ENCODE measurements at regions not wholly inside any gene's neighbourhood (a gene's known extent, or its start where the extent isn't known, plus 50 kb on each side); places are given as distances from the start of the nearest gene placed in this dataset.

- DNase-seq (ENCODE audit: low spot score, unreplicated experiment) = no peak
- Mint-ChIP-seq H3K9me3 (ENCODE audit: low read depth) (no peaks in the 10 kb centered on the region), H3K27me3 (no peaks in the 10 kb centered on the region), H3K4me1 (ENCODE audit: low read depth) (peaks cover 5% of the 10 kb centered on the region), H3K36me3 (ENCODE audit: insufficient read depth) (no peaks in the 10 kb centered on the region), H3K4me3 (ENCODE audit: low read depth) (no peak overlapping the region), H3K27ac (no peak overlapping the region)
- no peak for TF ChIP-seq CTCF (IDR thresholded peaks at IDR 0.05; ENCODE audit: unreplicated experiment)
Observed at GRCh38 chr2:221285148-221285547, 287.0 kb downstream of the EPHA4 start.

- Mint-ChIP-seq H3K27me3 (no peaks in the 10 kb centered on the region), H3K27ac (no peak overlapping the region), H3K4me1 (ENCODE audit: low read depth) (peaks cover 5% of the 10 kb centered on the region), H3K9me3 (ENCODE audit: low read depth) (no peaks in the 10 kb centered on the region), H3K4me3 (ENCODE audit: low read depth) (no peak overlapping the region), H3K36me3 (ENCODE audit: insufficient read depth) (no peaks in the 10 kb centered on the region)
- TF ChIP-seq CTCF (IDR thresholded peaks at IDR 0.05; ENCODE audit: unreplicated experiment) = no peak
- DNase-seq (ENCODE audit: low spot score, unreplicated experiment) = no peak
Observed at GRCh38 chr2:221286406-221286805, 285.7 kb downstream of the EPHA4 start.

- Mint-ChIP-seq H3K36me3 (ENCODE audit: insufficient read depth) (no peaks in the 10 kb centered on the region), H3K9me3 (ENCODE audit: low read depth) (no peaks in the 10 kb centered on the region), H3K4me1 (ENCODE audit: low read depth) (peaks cover 5% of the 10 kb centered on the region), H3K27me3 (no peaks in the 10 kb centered on the region), H3K27ac (no peak overlapping the region), H3K4me3 (ENCODE audit: low read depth) (no peak overlapping the region)
- TF ChIP-seq CTCF (IDR thresholded peaks at IDR 0.05; ENCODE audit: unreplicated experiment) = no peak
- no peak for DNase-seq (ENCODE audit: low spot score, unreplicated experiment)
Observed at GRCh38 chr2:221289389-221289788, 282.7 kb downstream of the EPHA4 start.

- TF ChIP-seq CTCF (IDR thresholded peaks at IDR 0.05; ENCODE audit: unreplicated experiment) = no peak
- H3K27ac Mint-ChIP-seq = no peak overlapping the region
Observed at GRCh38 chr2:221289846-221290245, 282.3 kb downstream of the EPHA4 start.

GRCh38 chr2:221293949-221294742 lies 278.0 kb downstream of the EPHA4 start:
- no peaks in the 10 kb centered on the region for H3K9me3 Mint-ChIP-seq (ENCODE audit: low read depth)
- peaks cover 13% of the 10 kb centered on the region for H3K27me3 Mint-ChIP-seq
- H3K4me3 Mint-ChIP-seq (ENCODE audit: low read depth) = no peak overlapping the region
- peaks cover 15% of the 10 kb centered on the region for H3K4me1 Mint-ChIP-seq (ENCODE audit: low read depth)
- no peaks in the 10 kb centered on the region for H3K36me3 Mint-ChIP-seq (ENCODE audit: insufficient read depth)
- DNase-seq (ENCODE audit: low spot score, unreplicated experiment) = no peak
- TF ChIP-seq CTCF (IDR thresholded peaks at IDR 0.05; ENCODE audit: unreplicated experiment) = no peak
- no peak overlapping the region for H3K27ac Mint-ChIP-seq

More at GRCh38 chr2:221289846-221290245, 282.3 kb downstream of the EPHA4 start:
- Mint-ChIP-seq H3K27me3 (no peaks in the 10 kb centered on the region), H3K4me3 (ENCODE audit: low read depth) (no peak overlapping the region), H3K9me3 (ENCODE audit: low read depth) (no peaks in the 10 kb centered on the region), H3K4me1 (ENCODE audit: low read depth) (peaks cover 5% of the 10 kb centered on the region), H3K36me3 (ENCODE audit: insufficient read depth) (no peaks in the 10 kb centered on the region)
- DNase-seq (ENCODE audit: low spot score, unreplicated experiment) = no peak
